SK-MEL-5 (cell line): ENCODE measurements at regions not wholly inside any gene's neighbourhood (a gene's known extent, or its start where the extent isn't known, plus 50 kb on each side); places are given as distances from the start of the nearest gene placed in this dataset.

Experiments
- DNase-seq: peaks from one replicate; pipeline ENCODE4 v3.0.0-alpha.2; 2016; ENCODE audit warnings: low read depth, low spot score
- in situ Hi-C: cut with HindIII; loops from 2 replicates; pipeline ENCODE4 v1.10.0; 2016; ENCODE audit warnings: low sequenced_read_pairs, high pct_unique_total_duplicates, low pct_unique_long_range_greater_than_20kb

DNA sequence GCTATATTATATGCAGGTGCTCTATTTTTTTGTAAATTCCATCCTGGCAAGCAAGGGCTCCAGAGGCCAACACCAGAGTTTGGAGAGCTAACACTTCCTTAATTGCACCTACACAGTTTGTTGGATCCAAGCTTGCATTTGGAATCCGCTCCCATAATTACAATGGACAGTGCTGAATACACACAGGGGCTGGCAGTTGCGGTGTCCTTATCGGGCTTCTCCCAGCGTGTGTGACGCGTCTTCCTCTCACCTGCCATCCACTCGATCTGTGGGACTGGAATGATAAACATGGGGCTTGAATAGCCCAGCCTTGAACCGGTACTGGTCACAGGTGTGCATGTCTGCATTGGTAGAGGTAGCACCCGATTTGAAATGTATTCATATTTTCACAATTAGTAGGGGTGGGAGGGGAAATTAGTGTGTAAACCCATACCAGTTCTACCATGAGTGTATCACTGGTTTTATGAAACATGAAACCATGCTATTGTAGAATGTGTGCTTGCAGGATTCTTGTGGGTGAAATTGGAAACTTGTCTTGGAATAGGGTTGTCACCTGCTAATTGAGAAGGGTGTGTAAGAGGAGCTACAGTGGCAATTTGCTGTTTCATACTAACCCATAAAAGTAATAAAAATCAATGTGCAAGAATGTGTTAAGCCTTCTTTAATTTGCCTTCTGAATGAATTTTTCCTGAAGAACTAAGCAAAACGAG lies 316.5 kb downstream of the WDR11 start:
- in situ Hi-C loops, result no loop called here
- no peak for DNase-seq

DNA sequence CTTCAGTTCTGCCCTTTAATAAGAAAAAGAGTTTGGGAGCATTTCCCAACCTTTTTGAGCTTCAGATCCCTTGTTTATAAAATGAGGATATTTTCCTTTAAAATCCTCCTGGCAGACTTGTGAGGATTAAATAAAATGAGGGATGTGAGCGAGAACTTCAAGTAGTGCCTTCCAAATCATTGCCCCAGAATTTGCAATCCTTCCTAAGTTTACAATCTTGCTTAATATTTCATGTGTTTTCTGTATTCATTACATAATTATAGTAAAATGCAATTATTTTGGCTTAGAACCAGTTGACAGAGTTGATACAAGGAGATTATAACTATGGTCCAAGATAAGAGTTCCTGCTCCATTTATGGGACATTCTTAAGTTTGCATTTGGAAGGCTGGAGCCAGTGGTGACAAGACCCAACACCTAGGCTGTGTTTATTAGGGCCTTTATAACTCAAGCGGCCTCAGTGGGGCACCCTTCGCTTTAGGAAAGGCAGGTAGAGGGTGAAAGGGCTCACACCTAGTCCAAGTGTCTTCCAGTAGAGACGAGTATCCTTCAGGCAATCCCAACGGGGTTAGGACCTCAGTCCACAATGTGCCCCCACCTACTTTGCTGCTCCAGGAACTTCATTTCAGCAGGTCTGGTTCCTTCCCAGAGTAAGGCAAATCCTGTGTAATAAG lies 317.5 kb downstream of the WDR11 start:
- in situ Hi-C loops, result no loop called here
- DNase-seq, result peak; percentile 19

DNA sequence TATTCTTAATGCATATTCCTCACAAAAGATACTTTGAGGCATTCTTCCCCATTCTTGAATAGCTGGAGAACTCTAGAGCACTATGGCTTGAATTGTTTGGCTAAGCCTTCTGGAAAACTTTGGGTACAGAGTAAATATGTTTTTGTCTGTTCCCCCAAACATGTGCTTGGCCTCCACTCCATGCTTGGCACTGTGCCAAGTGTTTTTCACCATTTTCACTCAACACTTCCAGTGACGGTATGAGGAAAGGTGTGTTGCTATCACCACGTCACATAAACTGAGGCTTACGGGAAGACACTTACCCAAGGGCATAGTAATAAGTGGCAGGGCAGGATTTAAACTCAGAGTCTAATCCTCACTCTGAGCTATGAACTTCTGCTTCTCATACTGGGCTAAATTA lies 318.2 kb downstream of the WDR11 start:
- in situ Hi-C loops, result no loop called here
- no peak for DNase-seq

DNA sequence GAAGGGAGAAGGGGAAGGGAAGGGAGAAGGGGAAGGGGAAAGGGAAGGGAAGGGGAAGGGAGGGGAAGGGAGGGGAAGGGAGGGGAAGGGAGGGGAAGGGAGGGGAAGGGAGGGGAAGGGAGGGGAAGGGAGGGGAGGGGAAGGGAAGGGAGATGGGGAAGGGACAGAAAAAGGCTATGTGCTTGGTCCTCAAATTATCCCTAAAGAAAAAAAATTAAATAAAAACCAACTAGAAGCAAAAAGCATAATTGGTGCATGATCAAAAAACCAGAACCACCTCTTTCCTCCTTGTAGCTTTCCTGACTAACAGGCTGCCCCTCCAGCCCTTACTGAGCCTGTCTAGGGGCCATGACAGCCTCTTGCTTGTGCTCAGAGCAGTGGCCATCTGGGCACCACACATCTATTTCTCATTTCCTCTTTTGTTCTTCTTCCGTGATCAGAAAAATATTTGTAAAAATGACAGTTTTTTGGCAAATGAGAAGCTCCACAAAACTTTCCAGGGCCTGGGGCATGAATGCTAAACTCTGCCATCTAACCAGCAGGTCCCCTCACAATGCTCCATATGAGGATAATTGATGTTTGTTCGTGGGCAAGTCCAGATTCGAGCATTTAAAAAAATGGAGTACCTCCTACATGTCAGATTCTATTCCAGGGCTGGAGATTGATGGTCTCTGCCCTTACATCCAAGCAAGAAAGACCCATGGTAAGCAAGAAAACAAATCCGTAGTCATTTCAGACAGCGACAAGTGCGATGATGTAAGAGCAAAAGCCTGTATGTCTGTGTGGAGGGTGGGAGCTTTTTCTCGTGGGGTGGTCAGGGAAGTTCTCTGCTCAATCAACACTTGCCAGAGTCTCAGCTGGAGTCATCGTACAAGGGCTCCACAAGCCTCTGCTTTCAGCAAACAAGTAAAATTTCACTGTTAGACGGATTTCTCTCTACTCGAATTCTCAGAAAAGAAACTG lies 320.9 kb downstream of the WDR11 start:
- no peak for DNase-seq
- in situ Hi-C loops, result no loop called here

DNA sequence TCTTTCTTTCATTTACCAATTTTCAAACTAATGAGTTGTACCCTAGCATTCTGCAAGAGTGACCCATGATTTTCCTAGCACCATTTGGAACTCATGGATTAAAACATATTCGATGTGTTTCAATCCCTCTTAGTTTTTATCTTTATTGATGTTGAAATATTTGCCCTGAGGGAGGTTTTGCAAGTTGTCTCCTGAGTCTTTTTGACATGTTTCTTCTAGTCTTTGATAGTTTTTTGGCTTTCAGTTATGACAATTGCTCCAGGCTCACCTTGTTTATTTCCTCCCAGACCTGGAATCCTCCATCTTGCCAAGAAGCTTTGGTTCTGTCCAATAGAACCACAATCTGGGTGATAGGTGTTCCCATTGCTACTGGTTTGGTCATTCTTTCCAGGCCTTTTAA lies 327.8 kb downstream of the WDR11 start:
- in situ Hi-C loops, result no loop called here
- no peak for DNase-seq

DNA sequence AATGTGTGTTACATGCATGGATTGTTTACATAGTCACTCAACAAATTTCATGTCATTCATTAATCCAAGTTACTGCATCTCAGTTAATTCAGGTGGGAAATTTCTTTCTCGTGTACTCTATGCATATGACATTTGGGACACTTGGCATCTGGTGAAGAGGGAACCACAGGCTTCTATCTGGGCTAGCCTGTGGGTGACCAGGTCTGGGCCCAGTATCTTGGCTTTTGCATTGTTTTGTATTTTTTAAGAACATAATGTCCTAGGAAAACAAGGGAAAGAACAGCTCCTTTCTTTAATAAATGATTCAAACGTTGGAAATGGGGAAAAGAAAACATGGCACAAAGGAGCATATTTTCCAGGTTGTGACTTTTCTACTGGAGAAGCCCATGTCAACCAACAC lies 331.1 kb downstream of the WDR11 start:
- no peak for DNase-seq
- in situ Hi-C loops, result no loop called here

DNA sequence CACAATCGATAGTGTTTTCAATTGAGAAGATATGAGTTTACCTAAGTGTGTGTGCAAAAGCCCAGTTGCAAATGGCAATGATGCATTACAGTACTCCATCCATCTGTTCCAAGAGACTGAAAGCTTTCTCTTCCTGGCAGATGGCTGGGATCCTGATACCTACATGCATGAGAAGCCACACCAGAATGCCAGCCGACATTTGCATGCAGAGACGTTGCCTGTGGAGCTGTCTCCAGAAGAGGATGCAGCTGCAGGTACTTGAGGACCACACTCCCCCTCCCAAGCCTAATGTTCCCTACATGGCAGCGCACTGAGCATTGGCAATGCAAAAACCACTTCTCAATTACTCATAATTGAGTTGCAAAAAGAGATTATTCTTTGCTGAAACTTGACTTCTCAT lies 332.1 kb downstream of the WDR11 start:
- no peak for DNase-seq
- in situ Hi-C loops, result no loop called here

DNA sequence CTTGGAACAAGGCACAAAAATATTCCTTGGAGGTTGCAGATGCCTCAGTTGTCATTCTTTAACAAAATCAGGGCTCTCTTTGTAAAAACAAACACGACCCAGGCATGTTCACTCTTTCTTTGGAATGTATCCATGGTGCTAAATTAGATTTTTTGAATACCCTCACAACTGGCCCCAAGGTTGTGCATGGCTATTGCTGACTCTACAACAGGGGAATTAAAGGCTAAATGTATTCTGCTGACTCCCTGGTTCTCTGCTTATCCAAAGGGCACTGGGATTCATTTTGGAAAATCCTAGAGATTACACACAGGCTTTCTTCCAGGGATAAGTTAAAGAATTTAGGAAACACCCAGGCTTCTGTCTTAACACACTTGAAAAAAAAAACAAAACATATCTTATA lies 332.5 kb downstream of the WDR11 start:
- in situ Hi-C loops, result no loop called here
- no peak for DNase-seq

DNA sequence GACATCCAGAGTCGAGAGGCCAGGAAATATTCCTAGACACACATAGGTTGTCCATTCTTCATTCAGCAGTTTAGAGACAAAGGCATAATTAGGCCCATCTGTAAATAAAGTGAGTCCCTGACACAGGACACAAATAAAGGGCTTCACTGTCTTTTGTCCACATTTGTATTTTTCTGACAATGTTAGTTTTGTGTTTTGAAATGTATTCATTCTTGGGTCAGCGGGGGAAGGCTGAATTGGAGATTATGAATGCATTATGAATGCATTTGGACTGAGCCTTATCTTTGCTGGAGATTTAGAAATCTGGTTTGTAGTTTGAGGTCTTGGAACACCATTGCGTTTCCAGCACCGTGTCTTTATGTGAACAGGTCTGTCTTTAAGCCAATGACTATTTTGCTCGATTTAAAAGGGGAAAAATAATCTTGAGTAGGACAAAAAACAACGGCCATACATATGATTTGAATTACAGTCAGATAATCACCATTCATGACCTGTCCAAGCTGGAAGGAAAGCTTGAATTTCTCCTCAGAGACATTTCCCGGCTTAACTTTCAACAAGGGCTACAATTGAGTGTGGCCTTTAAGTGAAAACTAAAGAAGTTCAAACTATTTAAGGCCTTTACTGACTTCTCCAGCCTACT lies 334.8 kb downstream of the WDR11 start:
- in situ Hi-C loops, result no loop called here
- no peak for DNase-seq

DNA sequence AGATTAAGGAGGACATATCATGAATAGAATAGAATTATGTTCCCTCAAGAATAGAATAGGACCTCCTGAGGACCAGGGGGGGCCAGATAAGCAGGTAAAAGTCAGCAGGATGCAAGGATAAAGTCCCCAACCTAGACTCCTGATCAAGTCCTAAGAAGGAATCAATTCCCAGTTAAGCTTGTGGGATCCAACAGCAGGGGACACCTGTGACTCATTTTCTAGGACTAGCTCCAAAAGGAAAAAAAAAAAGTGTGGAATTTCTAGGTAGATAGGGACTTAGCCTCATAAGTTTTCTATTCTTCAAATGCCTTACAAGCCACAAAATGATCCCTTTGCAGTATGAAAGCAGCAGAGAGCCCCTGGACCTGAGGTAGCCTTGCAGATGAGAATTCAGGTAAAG lies 336.2 kb downstream of the WDR11 start:
- DNase-seq, result no peak
- in situ Hi-C loops, result no loop called here

DNA sequence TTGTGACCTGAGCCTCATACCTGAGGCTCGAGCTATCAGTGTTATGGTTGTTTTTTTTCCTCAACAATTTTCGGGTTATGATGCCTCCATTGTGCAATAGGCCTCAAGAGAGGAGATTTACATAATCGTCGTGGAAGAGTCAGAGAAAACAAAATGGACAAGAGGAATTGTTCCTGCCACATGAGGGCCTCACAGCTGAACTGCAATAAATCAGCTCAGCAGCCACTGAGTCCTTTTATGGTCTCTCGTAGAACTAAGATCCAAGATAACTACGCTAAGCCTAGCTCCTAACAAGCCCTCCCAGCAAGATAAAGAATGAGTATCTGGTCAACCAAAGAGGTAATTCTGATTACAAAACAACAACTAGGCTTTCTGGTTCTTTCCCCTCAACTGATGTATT lies 336.8 kb downstream of the WDR11 start:
- DNase-seq, result peak; percentile 28
- in situ Hi-C loops, result no loop called here

DNA sequence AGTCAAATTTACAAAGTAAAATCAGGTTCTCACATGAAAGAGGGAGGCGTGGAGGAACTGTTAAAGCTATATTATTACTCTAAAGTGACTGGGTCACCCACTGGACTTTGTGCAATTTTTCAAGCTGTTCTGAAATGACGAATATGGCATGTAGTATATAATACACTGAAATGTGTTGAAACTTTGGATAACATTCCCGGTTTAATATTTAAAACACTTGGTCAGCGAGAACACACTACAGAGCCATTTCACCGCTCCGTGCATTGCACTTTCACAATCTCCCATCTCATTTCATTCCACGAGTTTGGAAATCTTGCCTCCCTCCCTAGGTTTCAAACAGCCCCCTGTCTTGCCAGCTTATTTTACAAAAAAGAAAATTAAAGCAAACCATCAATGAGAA lies 337.9 kb downstream of the WDR11 start:
- in situ Hi-C loops, result no loop called here
- no peak for DNase-seq

DNA sequence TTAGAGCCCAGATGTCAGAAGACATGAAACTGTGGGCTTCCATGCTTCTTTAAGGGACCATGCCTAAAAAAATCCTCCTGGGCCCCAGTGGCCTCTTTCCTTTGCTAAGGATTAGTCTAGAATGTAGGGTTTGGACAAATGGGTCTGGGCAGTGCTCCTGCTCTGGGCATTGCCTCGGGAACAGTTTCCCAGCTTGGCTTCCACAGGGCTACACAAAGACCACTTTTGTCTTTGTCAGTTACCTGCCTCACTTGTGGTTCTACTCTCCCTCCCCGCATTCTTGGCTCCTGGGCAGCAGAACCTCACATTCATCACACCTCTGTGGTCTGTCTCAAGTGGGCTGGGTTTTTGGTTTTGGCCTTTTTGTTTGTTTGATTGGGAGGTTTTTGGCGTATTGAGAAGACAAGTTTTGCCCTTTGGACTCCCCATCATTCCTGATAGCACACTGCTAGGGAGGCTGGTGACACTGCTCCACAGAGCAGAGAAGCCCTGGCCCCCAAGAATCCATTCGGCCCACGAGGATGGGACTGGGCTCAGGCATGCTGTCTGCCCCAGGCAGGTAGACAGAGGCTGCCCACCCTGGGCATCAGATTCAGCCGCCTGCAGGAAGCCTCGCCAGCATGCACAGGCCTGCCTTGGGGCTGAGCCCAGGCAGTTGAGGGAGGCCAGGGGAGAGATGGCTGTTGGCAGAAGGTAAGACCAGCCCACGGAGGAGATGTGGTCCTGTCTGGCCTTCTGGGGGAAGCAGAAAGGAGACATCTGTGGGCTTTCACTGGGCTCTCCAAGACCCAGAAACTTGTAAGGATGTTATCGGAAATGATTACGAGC lies 343.7 kb downstream of the WDR11 start:
- in situ Hi-C loops, result no loop called here
- no peak for DNase-seq

DNA sequence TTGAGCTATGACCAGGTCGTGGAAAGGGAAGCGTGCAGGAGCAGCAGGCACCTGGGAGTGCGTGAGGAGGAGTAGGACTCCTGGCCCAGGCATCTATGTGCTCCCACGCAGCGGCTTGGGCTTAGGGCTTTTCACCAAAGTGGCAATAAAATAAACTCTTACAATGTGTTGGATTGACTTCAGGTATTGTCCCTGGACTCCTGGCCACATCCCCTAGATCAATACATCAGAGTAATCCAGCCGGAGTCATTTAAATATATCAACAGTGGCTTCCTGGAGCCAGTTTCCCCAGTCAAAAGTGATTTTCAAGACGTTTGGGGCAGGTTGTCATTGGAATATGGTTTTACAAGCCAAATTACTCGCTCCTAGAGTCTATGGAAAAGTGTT lies 344.4 kb downstream of the WDR11 start:
- in situ Hi-C loops, result no loop called here
- no peak for DNase-seq

DNA sequence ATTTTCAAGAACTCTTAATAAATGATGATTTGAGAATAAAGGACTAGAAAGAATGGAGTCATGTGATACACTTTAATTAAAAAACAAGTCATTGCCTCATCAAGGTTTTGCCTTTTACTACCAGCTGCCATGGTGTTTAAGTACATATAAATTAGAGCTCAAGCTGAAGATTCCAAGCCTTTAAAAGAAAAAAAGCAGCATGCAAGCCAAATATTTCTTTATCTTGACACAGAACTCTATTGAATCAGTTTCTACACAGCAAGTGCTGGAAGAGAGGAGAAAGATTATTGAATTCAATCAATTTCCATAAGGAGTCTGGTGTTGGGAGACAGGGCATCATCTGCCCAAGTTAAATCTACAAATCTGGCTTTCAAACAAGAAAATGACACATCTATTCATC lies 347.9 kb downstream of the WDR11 start:
- DNase-seq, result no peak
- in situ Hi-C loops, result no loop called here

DNA sequence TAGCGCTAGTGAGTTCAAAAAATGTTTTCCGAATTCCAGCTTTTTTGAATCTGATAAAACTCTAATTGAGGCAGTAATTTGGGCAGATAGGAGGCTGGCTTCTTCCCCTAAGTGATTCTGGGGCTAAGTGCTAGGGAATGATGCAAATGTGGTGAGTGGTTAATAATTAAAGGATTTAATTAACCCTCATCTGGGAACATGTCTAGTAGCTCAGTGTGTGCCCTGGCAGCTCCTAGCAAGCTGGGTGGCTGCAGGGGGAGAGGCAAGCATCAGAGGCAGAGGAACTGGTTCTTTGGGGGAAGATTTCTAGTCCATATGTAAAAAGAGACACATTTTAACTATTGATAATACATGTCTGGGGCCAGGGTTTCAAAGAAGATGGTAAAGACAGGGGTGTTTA lies 354.5 kb downstream of the WDR11 start:
- no peak for DNase-seq
- in situ Hi-C loops, result no loop called here

DNA sequence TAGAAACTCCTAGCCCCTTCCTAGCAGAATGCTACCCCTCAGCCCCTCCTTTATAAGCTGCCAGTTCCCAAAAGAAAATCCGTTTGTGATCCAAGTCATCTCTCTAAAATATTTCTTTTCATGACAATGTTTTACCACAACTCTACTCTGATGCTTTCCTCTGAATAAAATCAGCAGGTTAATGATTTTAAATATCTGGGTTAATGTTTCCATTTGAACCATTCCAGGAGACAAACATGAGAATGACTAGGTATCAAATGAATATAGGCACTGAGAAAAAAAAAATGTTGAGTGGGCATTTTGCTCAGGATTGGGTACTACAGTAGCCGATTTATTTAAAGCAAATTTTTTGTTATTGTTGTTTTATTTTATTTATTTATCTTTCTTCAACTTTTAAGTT lies 360.3 kb downstream of the WDR11 start:
- in situ Hi-C loops, result no loop called here

More for the DNA sequence above, 360.3 kb downstream of the WDR11 start:
- DNase-seq, result no peak
